Stimulated activated CD8-positive, alpha-beta memory T cell treated with anti-CD3 and anti-CD28 coated beads, Interleukin-12 subunit alpha, Interleukin-12 subunit beta, amount 100 ng/mL, for 1 hour (primary cell): ENCODE measurements at regions not wholly inside any gene's neighbourhood (a gene's known extent, or its start where the extent isn't known, plus 50 kb on each side); places are given as distances from the start of the nearest gene placed in this dataset.
"Not testable (repeated sequence)": the region's sequence is repeated elsewhere in the genome, so short reads cannot be mapped to it uniquely, and the experiment has no call there.

ENCODE experiments used
- DNase-seq: peaks from one replicate; pipeline ENCODE4 v3.0.0-alpha.2; 2020; ENCODE audit warnings: low read depth

- no peak for DNase-seq
These were observed 164.2 kb upstream of the POU3F1 start for GRCh38 chr1:38210895-38211177.

- no peak for DNase-seq
These were observed 163.7 kb upstream of the POU3F1 start for GRCh38 chr1:38210021-38210894.

GRCh38 chr1:38208716-38209632 lies 162.4 kb upstream of the POU3F1 start:
- no peak for DNase-seq

- DNase-seq: no peak
These were observed 161.3 kb upstream of the POU3F1 start for GRCh38 chr1:38207906-38208305.

- DNase-seq: no peak
These were observed 160.7 kb upstream of the POU3F1 start for GRCh38 chr1:38207275-38207674.

- no peak for DNase-seq
These were observed 158.1 kb upstream of the POU3F1 start for GRCh38 chr1:38204698-38205097.

- DNase-seq: no peak
These were observed 156.8 kb upstream of the POU3F1 start for GRCh38 chr1:38203441-38203840.

GRCh38 chr1:38201431-38201830 lies 154.8 kb upstream of the POU3F1 start:
- DNase-seq: no peak

GRCh38 chr1:38198621-38199020 lies 152.0 kb upstream of the POU3F1 start:
- DNase-seq: no peak

GRCh38 chr1:38198099-38198498 lies 151.5 kb upstream of the POU3F1 start:
- DNase-seq: no peak

GRCh38 chr1:38197312-38198061 lies 150.9 kb upstream of the POU3F1 start:
- no peak for DNase-seq

- DNase-seq: no peak
These were observed 147.9 kb upstream of the POU3F1 start for GRCh38 chr1:38194472-38194871.

- no peak for DNase-seq
These were observed 146.4 kb upstream of the POU3F1 start for GRCh38 chr1:38193040-38193439.

- DNase-seq: no peak
These were observed 144.9 kb upstream of the POU3F1 start for GRCh38 chr1:38191461-38191860.

GRCh38 chr1:38190983-38191382 lies 144.4 kb upstream of the POU3F1 start:
- DNase-seq: no peak

GRCh38 chr1:38187552-38187951 lies 141.0 kb upstream of the POU3F1 start:
- no peak for DNase-seq

- DNase-seq: no peak
These were observed 140.0 kb upstream of the POU3F1 start for GRCh38 chr1:38186566-38186965.

GRCh38 chr1:38185913-38186312 lies 139.3 kb upstream of the POU3F1 start:
- DNase-seq: no peak

- no peak for DNase-seq
These were observed 137.2 kb upstream of the POU3F1 start for GRCh38 chr1:38183747-38184146.

GRCh38 chr1:38183096-38183495 lies 136.5 kb upstream of the POU3F1 start:
- DNase-seq: no peak

GRCh38 chr1:38180388-38180787 lies 133.8 kb upstream of the POU3F1 start:
- not testable (repeated sequence) for DNase-seq

GRCh38 chr1:38179483-38179882 lies 132.9 kb upstream of the POU3F1 start:
- no peak for DNase-seq

- DNase-seq: no peak
These were observed 131.6 kb upstream of the POU3F1 start for GRCh38 chr1:38178216-38178615.
